MCF 10A (cell line): ENCODE measurements at regions not wholly inside any gene's neighbourhood (a gene's known extent, or its start where the extent isn't known, plus 50 kb on each side); places are given as distances from the start of the nearest gene placed in this dataset.

ENCODE experiments used
- BruUV-seq: library from RNA; stranded (reverse); fragments of 400-500 nt; replicated peaks from 2 replicates; lab custom pipeline; 2021; lab: Mats Ljungman, UMichigan
- CTCF ChIA-PET: fragments of 300-600 bp; sonication (Branson Sonifier 250); formaldehyde crosslinking; extraction: SDS; loops from one replicate; lab custom pipeline; 2021; ENCODE audit warnings: antibody characterized with exemption, inconsistent platforms; lab: Yijun Ruan, JAX
- POLR2A ChIA-PET: fragments of 300-600, 350-650 bp; sonication (Branson Sonifier 250); formaldehyde crosslinking; extraction: SDS; loops from one replicate; lab custom pipeline; 2020; ENCODE audit warnings: antibody characterized with exemption, inconsistent platforms; lab: Yijun Ruan, JAX
- DNase-seq: peaks from one replicate; pipeline ENCODE4 v3.0.0-alpha.2; 2018; ENCODE audit not compliant: unreplicated experiment
- H3K27ac Mint-ChIP-seq: one replicate; pipeline ENCODE4 v1.8.0; 2022; ENCODE audit warnings: mild to moderate bottlenecking, low read depth, mixed read lengths; ENCODE audit not compliant: unreplicated experiment
- H3K27me3 Mint-ChIP-seq: one replicate; pipeline ENCODE4 v1.8.0; 2022; ENCODE audit warnings: mixed read lengths; ENCODE audit not compliant: insufficient read depth, unreplicated experiment
- H3K36me3 Mint-ChIP-seq: one replicate; pipeline ENCODE4 v1.8.0; 2022; ENCODE audit warnings: mild to moderate bottlenecking, moderate library complexity, mixed read lengths; ENCODE audit not compliant: insufficient read depth, unreplicated experiment
- H3K4me1 Mint-ChIP-seq: one replicate; pipeline ENCODE4 v1.8.0; 2022; ENCODE audit warnings: mixed read lengths; ENCODE audit not compliant: insufficient read depth, unreplicated experiment
- H3K4me3 Mint-ChIP-seq: one replicate; pipeline ENCODE4 v1.8.0; 2022; ENCODE audit warnings: mild to moderate bottlenecking, moderate library complexity, mixed read lengths; ENCODE audit not compliant: unreplicated experiment
- H3K9me3 Mint-ChIP-seq: one replicate; pipeline ENCODE4 v1.8.0; 2022; ENCODE audit warnings: mixed read lengths; ENCODE audit not compliant: unreplicated experiment
- intact Hi-C: fragments of 100-400 bp; cut with micrococcal nuclease; formaldehyde crosslinking; loops from 2 replicates; pipeline ENCODE4 v1.14.1; 2022
- TF ChIP-seq, protein P1 (sequence below): fragments of 200-600 bp; IDR thresholded peaks from one replicate; pipeline ENCODE4 v1.8.0; 2022; ENCODE audit warnings: antibody characterized with exemption, mild to moderate bottlenecking; ENCODE audit not compliant: unreplicated experiment

DNA sequence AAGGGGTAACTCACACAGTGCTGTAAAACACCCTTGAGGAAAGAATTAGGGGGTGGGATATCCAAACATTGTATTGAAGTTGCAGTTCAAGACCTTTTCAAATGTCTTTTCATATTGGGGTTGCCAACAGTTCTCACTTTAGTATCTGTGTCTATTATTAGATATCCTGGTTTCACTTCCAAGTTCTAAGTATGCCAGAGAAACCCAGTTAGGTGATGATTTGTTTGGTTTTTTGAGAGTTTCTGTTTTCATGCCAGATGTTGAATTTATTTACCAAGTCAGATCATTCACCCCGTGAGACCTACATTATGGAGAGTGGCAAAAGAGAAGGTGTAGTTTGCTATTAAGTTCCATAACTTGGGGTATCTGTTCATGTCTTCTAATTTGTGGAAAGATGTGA is 64.5 kb downstream of the C9orf152 start:
- POLR2A ChIA-PET, result interaction anchor here (0.9 kb wide), 1 partner anchor 16 kb away, joined by 4 read pairs; no protein-coding TSS in a partner anchor

DNA sequence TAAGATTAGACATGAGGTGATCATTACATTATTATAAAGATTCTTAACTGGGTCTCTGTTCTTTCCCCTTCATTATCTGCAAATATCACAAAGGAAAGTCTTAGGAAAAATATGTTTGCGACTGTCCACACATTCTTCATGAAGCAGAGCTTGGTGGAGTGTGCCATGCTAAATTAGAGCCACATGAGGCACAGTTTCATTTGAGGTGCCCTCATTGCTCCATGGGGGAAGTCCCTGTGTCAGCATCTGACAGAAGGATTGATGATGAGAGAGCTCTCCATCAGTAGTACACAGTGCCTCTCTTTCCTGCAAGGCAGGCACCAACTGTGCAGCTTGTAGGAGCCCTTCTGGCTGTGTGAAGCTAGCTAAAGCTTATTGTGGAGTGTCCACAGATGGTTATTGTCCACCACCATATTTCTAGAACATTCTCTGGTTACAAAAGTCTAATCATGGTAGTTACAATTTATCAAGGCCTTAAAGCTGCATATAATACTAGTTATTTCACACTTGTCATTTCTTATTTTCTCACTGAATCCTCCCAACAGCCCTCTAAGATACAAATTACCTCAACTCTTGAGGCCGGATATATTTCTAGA is 63.9 kb downstream of the C9orf152 start:
- Mint-ChIP-seq H3K4me1 (peaks cover 35% of the 10 kb centered on the region), H3K27ac (no peak overlapping the region), H3K4me3 (no peak overlapping the region), H3K27me3 (no peaks in the 10 kb centered on the region), H3K9me3 (no peaks in the 10 kb centered on the region), H3K36me3 (peaks cover 50% of the 10 kb centered on the region)
- no peak for DNase-seq
- intact Hi-C loops, result no loop called here
- no TSS peak for BruUV-seq
- ChIA-PET CTCF (interaction anchor here (0.8 to 2.1 kb wide), 4 partner anchors 8 to 255 kb away, joined by 3 to 15 read pairs (median 4); no protein-coding TSS in a partner anchor), POLR2A (interaction anchor here (0.6 to 0.9 kb wide), 3 partner anchors 16 to 207 kb away, joined by 3 to 4 read pairs (median 3); no protein-coding TSS in a partner anchor)
- TF ChIP-seq, protein P1, sequence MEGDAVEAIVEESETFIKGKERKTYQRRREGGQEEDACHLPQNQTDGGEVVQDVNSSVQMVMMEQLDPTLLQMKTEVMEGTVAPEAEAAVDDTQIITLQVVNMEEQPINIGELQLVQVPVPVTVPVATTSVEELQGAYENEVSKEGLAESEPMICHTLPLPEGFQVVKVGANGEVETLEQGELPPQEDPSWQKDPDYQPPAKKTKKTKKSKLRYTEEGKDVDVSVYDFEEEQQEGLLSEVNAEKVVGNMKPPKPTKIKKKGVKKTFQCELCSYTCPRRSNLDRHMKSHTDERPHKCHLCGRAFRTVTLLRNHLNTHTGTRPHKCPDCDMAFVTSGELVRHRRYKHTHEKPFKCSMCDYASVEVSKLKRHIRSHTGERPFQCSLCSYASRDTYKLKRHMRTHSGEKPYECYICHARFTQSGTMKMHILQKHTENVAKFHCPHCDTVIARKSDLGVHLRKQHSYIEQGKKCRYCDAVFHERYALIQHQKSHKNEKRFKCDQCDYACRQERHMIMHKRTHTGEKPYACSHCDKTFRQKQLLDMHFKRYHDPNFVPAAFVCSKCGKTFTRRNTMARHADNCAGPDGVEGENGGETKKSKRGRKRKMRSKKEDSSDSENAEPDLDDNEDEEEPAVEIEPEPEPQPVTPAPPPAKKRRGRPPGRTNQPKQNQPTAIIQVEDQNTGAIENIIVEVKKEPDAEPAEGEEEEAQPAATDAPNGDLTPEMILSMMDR, result no peak

More for the DNA sequence above, 64.5 kb downstream of the C9orf152 start:
- Mint-ChIP-seq H3K27ac (no peak overlapping the region), H3K36me3 (peaks cover 44% of the 10 kb centered on the region), H3K9me3 (no peaks in the 10 kb centered on the region), H3K4me3 (no peak overlapping the region), H3K27me3 (no peaks in the 10 kb centered on the region), H3K4me1 (peaks cover 35% of the 10 kb centered on the region)
- CTCF ChIA-PET, result interaction anchor here (0.6 to 2.1 kb wide), 10 partner anchors 8 to 429 kb away, joined by 3 to 15 read pairs (median 4); no protein-coding TSS in a partner anchor
- DNase-seq, result no peak
- intact Hi-C loops, result no loop called here
- BruUV-seq, result no TSS peak
- TF ChIP-seq, protein P1, result no peak

DNA sequence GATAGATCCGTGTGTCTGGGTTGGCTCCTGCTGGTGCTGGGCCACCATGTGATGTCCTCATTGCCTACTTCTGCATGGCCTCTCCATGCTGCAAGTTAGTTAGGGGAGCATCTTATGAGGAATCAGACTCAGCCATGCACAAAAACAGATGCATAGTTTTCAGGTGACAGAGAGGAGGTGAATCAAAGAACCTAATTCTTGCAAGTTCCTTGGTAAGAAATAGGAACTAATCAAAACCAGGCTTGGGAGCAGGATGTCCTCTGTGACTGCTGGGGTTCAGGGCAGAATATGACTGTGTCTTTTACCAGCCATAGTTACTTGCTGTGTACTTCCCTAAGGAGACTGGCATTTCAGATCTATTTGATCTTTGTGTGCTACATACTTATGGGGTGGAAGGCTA is 61.6 kb downstream of the C9orf152 start:
- Mint-ChIP-seq H3K27ac (peak overlapping the region; percentile 33), H3K4me3 (no peak overlapping the region), H3K9me3 (peaks cover 6% of the 10 kb centered on the region), H3K4me1 (peaks cover 20% of the 10 kb centered on the region), H3K27me3 (no peaks in the 10 kb centered on the region), H3K36me3 (peaks cover 37% of the 10 kb centered on the region)
- CTCF ChIA-PET, result interaction anchor here (10.9 kb wide), 1 partner anchor 243 kb away, joined by 146 read pairs; no protein-coding TSS in a partner anchor
- TF ChIP-seq, protein P1, result no peak
- BruUV-seq, result no TSS peak
- DNase-seq, result no peak
- POLR2A ChIA-PET, result no interaction called here
- intact Hi-C loops, result no loop called here

DNA sequence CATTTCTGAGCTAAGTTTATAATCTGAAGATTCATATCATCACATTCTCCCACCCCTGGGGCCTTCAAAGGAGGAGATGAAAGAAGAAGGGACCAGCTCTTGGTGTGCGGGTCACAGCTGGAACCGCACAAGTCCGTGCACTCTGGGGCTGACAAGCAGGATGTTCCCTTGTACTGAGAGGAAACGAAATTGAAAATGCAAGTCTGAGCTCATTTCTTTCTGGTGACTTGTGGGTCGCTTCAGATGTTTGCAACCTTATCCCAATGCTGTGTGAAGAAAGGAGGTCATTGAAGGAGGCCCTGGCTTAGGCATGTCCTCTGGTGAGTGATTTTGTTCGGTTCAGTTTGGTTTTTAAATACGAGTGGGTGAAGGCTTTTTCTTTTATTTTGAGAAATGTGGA is 59.6 kb downstream of the C9orf152 start:
- intact Hi-C loops, result no loop called here
- Mint-ChIP-seq H3K9me3 (peaks cover 6% of the 10 kb centered on the region), H3K27ac (no peak overlapping the region), H3K36me3 (peaks cover 34% of the 10 kb centered on the region), H3K27me3 (no peaks in the 10 kb centered on the region), H3K4me1 (peaks cover 5% of the 10 kb centered on the region), H3K4me3 (no peak overlapping the region)
- BruUV-seq, result no TSS peak
- TF ChIP-seq, protein P1, result no peak
- CTCF ChIA-PET, result interaction anchor here (0.7 to 10.9 kb wide), 4 partner anchors 12 to 561 kb away, joined by 3 to 146 read pairs (median 4); no protein-coding TSS in a partner anchor
- POLR2A ChIA-PET, result interaction anchor here (0.6 to 1.7 kb wide), 3 partner anchors 97 to 283 kb away, joined by 3 to 5 read pairs (median 4); no protein-coding TSS in a partner anchor
- DNase-seq, result no peak
